ENCODE measurements at regions not wholly inside any gene's neighbourhood (a gene's known extent, or its start where the extent isn't known, plus 50 kb on each side); places are given as distances from the start of the nearest gene placed in this dataset.
A peak's percentile ranks its signal among the peaks of the same experiment; 100 is the strongest.
"Not testable (repeated sequence)": the region's sequence is repeated elsewhere in the genome, so short reads cannot be mapped to it uniquely, and the experiment has no call there.

DNA sequence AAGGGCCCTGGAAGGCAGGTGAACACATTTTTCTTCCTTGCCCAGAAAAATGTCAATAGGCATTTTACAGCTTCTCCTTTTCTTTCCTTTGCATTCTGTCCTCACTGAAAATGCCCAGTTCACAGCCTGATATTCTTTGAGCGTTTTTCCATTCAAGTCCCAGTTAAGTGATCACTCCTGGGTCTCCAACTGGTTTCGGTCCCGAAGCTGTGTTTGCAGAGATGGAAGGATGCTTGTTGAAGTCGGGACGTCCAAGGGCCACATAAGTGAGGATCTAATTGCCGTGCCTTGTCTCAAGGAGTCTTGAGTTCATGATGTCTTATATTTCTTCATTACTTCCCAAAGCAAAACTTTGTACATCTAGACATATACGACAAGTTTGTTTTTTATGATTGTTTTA is 208.7 kb upstream of the PRKCQ start:
- TF ChIP-seq, protein P1, sequence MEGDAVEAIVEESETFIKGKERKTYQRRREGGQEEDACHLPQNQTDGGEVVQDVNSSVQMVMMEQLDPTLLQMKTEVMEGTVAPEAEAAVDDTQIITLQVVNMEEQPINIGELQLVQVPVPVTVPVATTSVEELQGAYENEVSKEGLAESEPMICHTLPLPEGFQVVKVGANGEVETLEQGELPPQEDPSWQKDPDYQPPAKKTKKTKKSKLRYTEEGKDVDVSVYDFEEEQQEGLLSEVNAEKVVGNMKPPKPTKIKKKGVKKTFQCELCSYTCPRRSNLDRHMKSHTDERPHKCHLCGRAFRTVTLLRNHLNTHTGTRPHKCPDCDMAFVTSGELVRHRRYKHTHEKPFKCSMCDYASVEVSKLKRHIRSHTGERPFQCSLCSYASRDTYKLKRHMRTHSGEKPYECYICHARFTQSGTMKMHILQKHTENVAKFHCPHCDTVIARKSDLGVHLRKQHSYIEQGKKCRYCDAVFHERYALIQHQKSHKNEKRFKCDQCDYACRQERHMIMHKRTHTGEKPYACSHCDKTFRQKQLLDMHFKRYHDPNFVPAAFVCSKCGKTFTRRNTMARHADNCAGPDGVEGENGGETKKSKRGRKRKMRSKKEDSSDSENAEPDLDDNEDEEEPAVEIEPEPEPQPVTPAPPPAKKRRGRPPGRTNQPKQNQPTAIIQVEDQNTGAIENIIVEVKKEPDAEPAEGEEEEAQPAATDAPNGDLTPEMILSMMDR (IDR thresholded peaks at IDR 0.05) = no peak
- no peak for TF ChIP-seq POLR2A (IDR thresholded peaks at IDR 0.05)
- TF ChIP-seq EP300 (IDR thresholded peaks at IDR 0.05) = no peak
- H3K4me3 ChIP-seq = no peak overlapping the region
- H3K9me3 ChIP-seq = no peaks in the 10 kb centered on the region
- H3K27me3 ChIP-seq = no peaks in the 10 kb centered on the region
- H3K36me3 ChIP-seq = no peaks in the 10 kb centered on the region
- peaks cover 0 to 16% (median 6%) of the 10 kb centered on the region in 4 donors for H3K4me1 ChIP-seq
- DNase-seq (ENCODE audit: low spot score in 2 of 2) = no peak
- WGBS, 2 donors = 72 to 74% methylated on average over 7 of the region's 7 CpGs
- H3K27ac ChIP-seq = no peak overlapping the region

DNA sequence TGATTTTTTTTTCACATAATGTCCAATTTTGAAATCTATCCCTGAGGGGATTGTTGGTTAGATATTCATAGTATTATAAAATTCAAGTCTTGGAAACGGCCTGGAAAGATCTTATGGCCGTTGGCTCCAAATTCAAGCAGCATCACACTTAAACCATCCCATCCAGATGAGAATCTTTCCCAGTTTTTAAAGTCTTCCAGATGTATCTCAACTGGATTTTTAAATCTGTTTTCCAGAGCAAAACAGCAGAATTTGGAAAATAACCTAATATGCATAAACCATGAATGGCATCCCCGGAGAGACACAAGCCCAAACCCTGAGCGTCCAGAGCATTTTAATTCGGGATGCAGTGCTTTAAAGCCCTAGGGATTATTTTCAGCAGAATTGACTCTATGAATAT is 208.2 kb upstream of the PRKCQ start:
- H3K4me3 ChIP-seq = no peak overlapping the region
- H3K4me1 ChIP-seq = peaks cover 0 to 16% (median 6%) of the 10 kb centered on the region in 4 donors
- TF ChIP-seq EP300 (IDR thresholded peaks at IDR 0.05) (no peak), POLR2A (IDR thresholded peaks at IDR 0.05) (no peak)
- TF ChIP-seq, protein P1 (IDR thresholded peaks at IDR 0.05) = no peak
- no peaks in the 10 kb centered on the region for H3K36me3 ChIP-seq
- no peaks in the 10 kb centered on the region for H3K27me3 ChIP-seq
- H3K9me3 ChIP-seq = no peaks in the 10 kb centered on the region
- WGBS, 2 donors = 56 to 66% methylated on average over 5 of the region's 5 CpGs
- DNase-seq (ENCODE audit: low spot score in 2 of 2) = no peak
- no peak overlapping the region for H3K27ac ChIP-seq

DNA sequence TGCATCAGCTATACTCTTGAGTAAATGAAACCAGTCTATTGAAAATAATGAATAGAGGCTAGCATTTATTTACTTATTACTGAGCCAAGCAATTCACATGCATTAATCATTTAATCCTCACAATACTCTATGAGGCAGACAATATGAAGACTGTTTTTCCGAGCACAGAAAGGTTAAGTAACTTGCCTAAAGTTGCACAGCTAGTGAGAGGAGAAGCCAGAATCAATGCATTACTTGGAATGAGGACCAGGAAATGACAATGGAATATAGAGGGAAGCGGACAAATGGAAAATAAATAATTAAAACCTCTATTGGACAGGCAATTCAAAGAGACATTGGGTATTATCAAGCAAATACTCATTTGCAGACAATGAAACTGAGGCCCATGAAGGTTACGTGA is 207.6 kb upstream of the PRKCQ start:
- 89 to 90% methylated on average over 3 of the region's 3 CpGs for WGBS, 2 donors
- no peak for DNase-seq (ENCODE audit: low spot score in 2 of 2)
- TF ChIP-seq, protein P1 (IDR thresholded peaks at IDR 0.05) = no peak
- TF ChIP-seq POLR2A (IDR thresholded peaks at IDR 0.05) (no peak), EP300 (IDR thresholded peaks at IDR 0.05) (no peak)
- Histone ChIP-seq H3K27me3 (no peaks in the 10 kb centered on the region), H3K27ac (no peak overlapping the region), H3K9me3 (no peaks in the 10 kb centered on the region), H3K4me1 (peaks cover 0 to 16% (median 6%) of the 10 kb centered on the region in 4 donors), H3K36me3 (no peaks in the 10 kb centered on the region), H3K4me3 (no peak overlapping the region)

DNA sequence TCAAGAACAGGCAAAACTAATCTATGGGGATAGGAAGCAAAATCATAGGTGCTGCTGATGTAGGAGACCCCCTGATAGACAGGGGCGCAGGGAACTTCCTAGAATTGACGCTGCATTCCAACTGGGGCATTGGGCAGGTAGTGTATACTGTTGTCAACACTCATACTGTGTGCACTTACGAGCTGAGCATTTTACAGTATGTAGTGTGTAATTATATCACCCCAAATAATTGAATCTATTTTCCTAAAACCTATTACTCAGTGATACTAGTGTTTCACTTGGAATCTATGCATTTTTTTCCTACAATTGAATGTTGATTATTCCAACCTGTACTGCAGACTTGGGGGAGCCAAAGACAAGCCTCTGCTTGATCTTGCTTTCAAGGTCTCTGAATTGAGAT is 207.0 kb upstream of the PRKCQ start:
- Histone ChIP-seq H3K27me3 (no peaks in the 10 kb centered on the region), H3K9me3 (no peaks in the 10 kb centered on the region), H3K4me1 (peaks cover 0 to 17% (median 6%) of the 10 kb centered on the region in 4 donors), H3K27ac (peak overlapping the region in 2 of 4 donors; percentile 2 to 65), H3K4me3 (no peak overlapping the region), H3K36me3 (no peaks in the 10 kb centered on the region)
- no peak for DNase-seq (ENCODE audit: low spot score in 2 of 2)
- WGBS, 2 donors = 63 to 78% methylated on average over 3 of the region's 3 CpGs
- no peak for TF ChIP-seq POLR2A (IDR thresholded peaks at IDR 0.05)
- TF ChIP-seq, protein P1 (IDR thresholded peaks at IDR 0.05) = no peak
- TF ChIP-seq EP300 (IDR thresholded peaks at IDR 0.05) = no peak

DNA sequence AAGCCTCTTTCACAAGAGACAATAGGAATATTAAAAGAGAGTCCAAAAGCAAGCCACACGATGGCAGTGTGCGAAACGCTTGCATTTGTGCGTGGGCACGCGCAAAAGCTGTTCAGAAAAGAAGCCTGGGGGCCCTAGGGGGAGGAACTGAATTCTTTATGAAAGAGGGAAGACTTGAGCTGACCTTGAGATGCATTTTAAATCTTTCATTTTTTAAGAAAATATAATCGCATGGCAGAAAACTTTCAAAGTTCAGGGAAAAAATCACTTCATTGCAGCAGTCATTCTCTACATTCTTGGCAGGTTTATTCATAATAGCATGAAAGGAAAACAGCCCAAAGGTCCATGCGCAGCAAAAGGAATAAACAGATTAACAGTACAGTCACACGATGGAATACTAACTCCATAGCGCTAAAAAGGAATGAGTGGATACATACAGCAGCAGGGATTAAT is 206.5 kb upstream of the PRKCQ start:
- WGBS, 2 donors = 15 to 18% methylated on average over 10 of the region's 10 CpGs
- TF ChIP-seq EP300 (IDR thresholded peaks at IDR 0.05) (peak in 1 of 2 donors; percentile 24), POLR2A (IDR thresholded peaks at IDR 0.05) (no peak)
- TF ChIP-seq, protein P1 (IDR thresholded peaks at IDR 0.05) = peak; percentile 17 to 50 (median 46)
- Histone ChIP-seq H3K9me3 (no peaks in the 10 kb centered on the region), H3K4me3 (no peak overlapping the region), H3K4me1 (peaks cover 0 to 21% (median 6%) of the 10 kb centered on the region in 4 donors), H3K36me3 (no peaks in the 10 kb centered on the region), H3K27ac (peak overlapping the region in 2 of 4 donors; percentile 2 to 65), H3K27me3 (no peaks in the 10 kb centered on the region)
- no peak for DNase-seq (ENCODE audit: low spot score in 2 of 2)

DNA sequence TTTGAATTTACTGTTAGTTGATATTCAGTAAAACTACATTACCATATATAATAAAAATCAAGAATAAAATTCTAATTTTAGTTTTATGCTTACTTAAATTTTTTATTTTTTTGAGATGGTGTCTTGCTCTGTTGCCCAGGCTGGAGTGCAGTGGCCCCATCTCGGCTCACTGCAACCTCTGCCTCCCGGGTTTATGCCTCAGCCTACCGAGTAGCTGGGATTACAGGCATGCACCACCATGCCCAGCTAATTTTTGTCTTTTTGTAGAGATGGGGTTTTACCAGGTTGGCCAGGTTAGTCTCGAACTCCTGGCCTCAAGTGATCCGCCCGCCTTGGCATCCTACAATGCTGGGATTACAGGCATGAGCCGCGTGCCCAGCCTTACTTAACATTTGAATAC is 204.4 kb upstream of the PRKCQ start:
- H3K36me3 ChIP-seq = not testable (repeated sequence)

More for the DNA sequence above, 204.4 kb upstream of the PRKCQ start:
- H3K4me3 ChIP-seq; H3K27ac ChIP-seq; H3K9me3 ChIP-seq; DNase-seq (ENCODE audit: low spot score in 2 of 2); H3K27me3 ChIP-seq: not testable (repeated sequence)
- WGBS, 2 donors = 93 to 96% methylated on average over 8 of the region's 8 CpGs
- peaks cover 0 to 21% (median 6%) of the 10 kb centered on the region in 4 donors for H3K4me1 ChIP-seq
